ENCODE measurements at regions not wholly inside any gene's neighbourhood (a gene's known extent, or its start where the extent isn't known, plus 50 kb on each side); places are given as distances from the start of the nearest gene placed in this dataset.
"Not testable (repeated sequence)": the region's sequence is repeated elsewhere in the genome, so short reads cannot be mapped to it uniquely, and the experiment has no call there.

- ChIA-PET CTCF (no interaction called here), POLR2A (ENCODE audit: low non-redundant PET) (no interaction called here)
- H3K27ac ChIP-seq = no peak overlapping the region
- DNase-seq (ENCODE audit: low spot score) = no peak
- TF ChIP-seq, protein P1, sequence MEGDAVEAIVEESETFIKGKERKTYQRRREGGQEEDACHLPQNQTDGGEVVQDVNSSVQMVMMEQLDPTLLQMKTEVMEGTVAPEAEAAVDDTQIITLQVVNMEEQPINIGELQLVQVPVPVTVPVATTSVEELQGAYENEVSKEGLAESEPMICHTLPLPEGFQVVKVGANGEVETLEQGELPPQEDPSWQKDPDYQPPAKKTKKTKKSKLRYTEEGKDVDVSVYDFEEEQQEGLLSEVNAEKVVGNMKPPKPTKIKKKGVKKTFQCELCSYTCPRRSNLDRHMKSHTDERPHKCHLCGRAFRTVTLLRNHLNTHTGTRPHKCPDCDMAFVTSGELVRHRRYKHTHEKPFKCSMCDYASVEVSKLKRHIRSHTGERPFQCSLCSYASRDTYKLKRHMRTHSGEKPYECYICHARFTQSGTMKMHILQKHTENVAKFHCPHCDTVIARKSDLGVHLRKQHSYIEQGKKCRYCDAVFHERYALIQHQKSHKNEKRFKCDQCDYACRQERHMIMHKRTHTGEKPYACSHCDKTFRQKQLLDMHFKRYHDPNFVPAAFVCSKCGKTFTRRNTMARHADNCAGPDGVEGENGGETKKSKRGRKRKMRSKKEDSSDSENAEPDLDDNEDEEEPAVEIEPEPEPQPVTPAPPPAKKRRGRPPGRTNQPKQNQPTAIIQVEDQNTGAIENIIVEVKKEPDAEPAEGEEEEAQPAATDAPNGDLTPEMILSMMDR (conservative IDR thresholded peaks at IDR 0.05; ENCODE audit: low read depth) = no peak
Measured at GRCh38 chr4:60709061-60709460, 491.1 kb upstream of the ADGRL3 start.

GRCh38 chr4:60718874-60719273, 481.3 kb upstream of the ADGRL3 start:
- no peak overlapping the region for H3K27ac ChIP-seq
- no peak for DNase-seq (ENCODE audit: low spot score)
- TF ChIP-seq, protein P1 (conservative IDR thresholded peaks at IDR 0.05; ENCODE audit: low read depth) = no peak
- ChIA-PET POLR2A (ENCODE audit: low non-redundant PET) (no interaction called here), CTCF (no interaction called here)

GRCh38 chr4:60721685-60722084, 478.4 kb upstream of the ADGRL3 start:
- DNase-seq (ENCODE audit: low spot score) = no peak
- H3K27ac ChIP-seq = no peak overlapping the region
- POLR2A ChIA-PET (ENCODE audit: low non-redundant PET) = no interaction called here
- TF ChIP-seq, protein P1 (conservative IDR thresholded peaks at IDR 0.05; ENCODE audit: low read depth) = no peak
- CTCF ChIA-PET = no interaction called here

- ChIA-PET CTCF (no interaction called here), POLR2A (ENCODE audit: low non-redundant PET) (no interaction called here)
- DNase-seq (ENCODE audit: low spot score) = no peak
- TF ChIP-seq, protein P1 (conservative IDR thresholded peaks at IDR 0.05; ENCODE audit: low read depth) = no peak
- H3K27ac ChIP-seq = no peak overlapping the region
Measured at GRCh38 chr4:60723796-60724195, 476.3 kb upstream of the ADGRL3 start.

GRCh38 chr4:60724623-60725022, 475.5 kb upstream of the ADGRL3 start:
- CTCF ChIA-PET = no interaction called here
- peak; percentile 50 for DNase-seq (ENCODE audit: low spot score)
- H3K27ac ChIP-seq = no peak overlapping the region
- TF ChIP-seq, protein P1 (conservative IDR thresholded peaks at IDR 0.05; ENCODE audit: low read depth) = no peak
- POLR2A ChIA-PET (ENCODE audit: low non-redundant PET) = no interaction called here

GRCh38 chr4:60726779-60727178, 473.3 kb upstream of the ADGRL3 start:
- CTCF ChIA-PET = no interaction called here
- TF ChIP-seq, protein P1 (conservative IDR thresholded peaks at IDR 0.05; ENCODE audit: low read depth) = no peak
- no peak for DNase-seq (ENCODE audit: low spot score)
- no peak overlapping the region for H3K27ac ChIP-seq
- POLR2A ChIA-PET (ENCODE audit: low non-redundant PET) = no interaction called here

DNA sequence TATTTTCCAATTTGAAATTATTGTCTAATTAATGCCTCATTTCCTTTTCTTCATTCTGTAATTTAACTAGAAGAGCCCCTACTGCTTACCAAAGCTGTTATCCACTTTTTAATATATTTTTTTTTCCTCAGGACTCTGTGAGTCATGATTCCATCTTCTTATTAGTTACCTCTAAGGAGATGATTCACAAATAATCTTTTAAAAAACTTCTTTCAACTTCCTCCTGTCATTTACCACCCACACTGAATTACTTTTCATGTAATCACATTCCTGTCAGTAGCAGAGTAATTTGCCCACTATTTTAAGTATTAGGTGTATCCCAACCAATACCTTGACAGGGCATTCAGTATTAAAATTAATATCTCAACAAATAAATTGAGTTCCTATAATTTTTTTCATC, 470.9 kb upstream of the ADGRL3 start:
- CTCF ChIA-PET = no interaction called here
- TF ChIP-seq, protein P1 (conservative IDR thresholded peaks at IDR 0.05; ENCODE audit: low read depth) = no peak
- H3K27ac ChIP-seq = no peak overlapping the region
- DNase-seq (ENCODE audit: low spot score) = peak; percentile 54
- POLR2A ChIA-PET (ENCODE audit: low non-redundant PET) = no interaction called here

DNA sequence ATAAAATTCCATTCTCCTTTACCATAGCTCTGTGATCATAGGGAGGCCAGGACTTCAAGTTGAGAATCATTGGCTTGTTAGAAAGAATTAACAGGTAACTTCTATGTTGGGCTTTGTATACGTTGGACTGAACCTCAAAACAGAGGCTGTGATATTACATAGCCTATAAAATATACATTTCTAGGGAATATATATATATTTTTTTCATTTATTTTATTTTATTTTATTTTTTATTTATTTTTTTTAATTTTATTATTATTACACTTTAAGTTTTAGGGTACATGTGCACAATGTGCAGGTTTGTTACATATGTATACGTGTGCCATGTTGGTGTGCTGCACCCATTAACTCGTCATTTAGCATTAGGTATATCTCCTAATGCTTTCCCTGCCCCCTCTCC, 470.4 kb upstream of the ADGRL3 start:
- POLR2A ChIA-PET (ENCODE audit: low non-redundant PET); H3K27ac ChIP-seq; CTCF ChIA-PET; DNase-seq (ENCODE audit: low spot score): not testable (repeated sequence)

All from RWPE1 (cell line).